ENCODE measurements at regions not wholly inside any gene's neighbourhood (a gene's known extent, or its start where the extent isn't known, plus 50 kb on each side); places are given as distances from the start of the nearest gene placed in this dataset.

DNA sequence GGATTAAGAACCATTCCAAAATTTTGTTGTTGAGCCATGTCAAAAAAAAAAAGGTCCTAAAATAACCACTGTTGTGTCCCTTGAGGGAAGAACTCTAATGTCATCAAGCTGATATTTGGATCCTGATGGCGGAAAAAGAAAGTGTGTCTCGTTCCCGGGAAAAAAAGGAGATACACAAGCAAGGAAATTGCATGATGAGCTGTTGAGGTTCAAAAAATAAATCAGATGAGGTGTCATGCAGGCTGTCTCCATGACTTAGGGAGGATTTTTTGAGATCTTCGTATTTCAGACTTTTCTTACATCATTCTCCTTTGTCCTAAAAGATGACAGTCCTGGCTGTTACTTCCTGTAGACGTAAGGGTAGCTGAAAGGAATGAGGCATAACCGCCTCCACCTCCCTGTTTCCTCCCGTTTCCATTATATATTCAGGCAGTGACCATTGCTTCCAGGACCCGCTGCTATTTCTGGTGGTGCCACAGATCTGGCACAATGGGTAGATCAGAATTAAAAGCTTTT, 117.3 kb upstream of the TNFAIP3 start:
- TF ChIP-seq POLR2A (IDR thresholded peaks at IDR 0.05), result no peak
- TF ChIP-seq, protein P1, sequence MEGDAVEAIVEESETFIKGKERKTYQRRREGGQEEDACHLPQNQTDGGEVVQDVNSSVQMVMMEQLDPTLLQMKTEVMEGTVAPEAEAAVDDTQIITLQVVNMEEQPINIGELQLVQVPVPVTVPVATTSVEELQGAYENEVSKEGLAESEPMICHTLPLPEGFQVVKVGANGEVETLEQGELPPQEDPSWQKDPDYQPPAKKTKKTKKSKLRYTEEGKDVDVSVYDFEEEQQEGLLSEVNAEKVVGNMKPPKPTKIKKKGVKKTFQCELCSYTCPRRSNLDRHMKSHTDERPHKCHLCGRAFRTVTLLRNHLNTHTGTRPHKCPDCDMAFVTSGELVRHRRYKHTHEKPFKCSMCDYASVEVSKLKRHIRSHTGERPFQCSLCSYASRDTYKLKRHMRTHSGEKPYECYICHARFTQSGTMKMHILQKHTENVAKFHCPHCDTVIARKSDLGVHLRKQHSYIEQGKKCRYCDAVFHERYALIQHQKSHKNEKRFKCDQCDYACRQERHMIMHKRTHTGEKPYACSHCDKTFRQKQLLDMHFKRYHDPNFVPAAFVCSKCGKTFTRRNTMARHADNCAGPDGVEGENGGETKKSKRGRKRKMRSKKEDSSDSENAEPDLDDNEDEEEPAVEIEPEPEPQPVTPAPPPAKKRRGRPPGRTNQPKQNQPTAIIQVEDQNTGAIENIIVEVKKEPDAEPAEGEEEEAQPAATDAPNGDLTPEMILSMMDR (IDR thresholded peaks at IDR 0.05), result no peak
